TTC549 (cell line): ENCODE measurements at regions not wholly inside any gene's neighbourhood (a gene's known extent, or its start where the extent isn't known, plus 50 kb on each side); places are given as distances from the start of the nearest gene placed in this dataset.

Source experiments
- FAIRE-seq: peaks from 2 replicates; lab custom pipeline; 2012; peaks lifted over from hg19 to GRCh38; lab: Jason Lieb, UNC

DNA sequence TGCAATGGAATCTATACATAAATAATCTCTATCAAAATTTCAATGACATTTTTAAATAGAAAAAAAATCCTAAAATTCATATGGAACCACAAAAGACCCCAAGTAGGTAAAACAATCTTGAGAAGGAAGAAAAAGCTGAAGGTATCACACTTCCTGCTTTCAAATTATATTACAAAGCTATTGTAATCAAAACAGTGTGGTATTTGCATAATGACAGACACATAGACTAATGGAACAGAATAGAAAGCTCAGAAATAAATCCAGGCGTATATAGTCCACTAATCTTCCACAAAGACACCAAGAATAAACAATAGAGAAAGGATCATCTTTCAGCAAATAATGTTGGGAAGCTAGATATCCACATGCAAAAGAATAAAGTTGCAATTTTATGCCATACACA lies 699.8 kb upstream of the ID2 start:
- FAIRE-seq = no peak

DNA sequence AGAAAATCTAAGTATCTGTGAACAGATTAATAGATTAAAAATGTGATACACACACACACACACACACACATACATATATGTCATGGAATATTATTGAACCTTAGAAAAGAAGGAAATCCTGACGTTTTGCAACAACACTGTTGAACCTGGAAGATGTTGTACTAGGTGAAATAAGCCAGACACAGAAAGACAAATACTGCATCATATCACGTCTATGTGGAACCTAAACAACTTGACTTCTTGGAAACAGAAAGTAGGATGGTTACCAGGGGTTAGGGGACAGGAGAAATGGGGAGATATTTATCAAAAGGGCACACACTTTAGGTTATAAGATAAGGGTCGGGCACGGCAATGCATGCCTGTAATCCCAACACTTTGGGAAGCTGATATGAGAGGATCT lies 698.4 kb upstream of the ID2 start:
- no peak for FAIRE-seq

GRCh38 chr2:7983912-7984311 lies 697.9 kb upstream of the ID2 start:
- FAIRE-seq = no peak

- FAIRE-seq = no peak
These were observed 697.0 kb upstream of the ID2 start for GRCh38 chr2:7984693-7985353.

DNA sequence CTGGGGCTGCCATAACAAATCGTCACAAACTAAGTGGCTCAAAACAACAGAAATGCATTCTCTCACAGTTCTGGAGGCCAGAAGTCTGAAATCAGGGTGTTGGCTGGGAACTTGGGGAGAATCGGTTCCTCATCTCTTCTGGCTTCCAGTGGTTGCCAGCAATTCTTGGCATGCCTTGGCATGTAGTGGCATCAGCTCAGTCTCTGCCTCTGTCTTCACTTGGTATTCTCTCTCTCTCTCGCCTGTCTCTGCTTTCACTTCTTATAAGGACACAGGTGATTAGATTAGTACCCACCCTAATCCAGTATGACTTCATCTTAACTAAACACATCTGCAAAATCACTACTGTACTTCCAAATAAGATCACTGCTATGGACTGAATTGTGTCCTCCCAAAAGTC lies 695.4 kb upstream of the ID2 start:
- no peak for FAIRE-seq

DNA sequence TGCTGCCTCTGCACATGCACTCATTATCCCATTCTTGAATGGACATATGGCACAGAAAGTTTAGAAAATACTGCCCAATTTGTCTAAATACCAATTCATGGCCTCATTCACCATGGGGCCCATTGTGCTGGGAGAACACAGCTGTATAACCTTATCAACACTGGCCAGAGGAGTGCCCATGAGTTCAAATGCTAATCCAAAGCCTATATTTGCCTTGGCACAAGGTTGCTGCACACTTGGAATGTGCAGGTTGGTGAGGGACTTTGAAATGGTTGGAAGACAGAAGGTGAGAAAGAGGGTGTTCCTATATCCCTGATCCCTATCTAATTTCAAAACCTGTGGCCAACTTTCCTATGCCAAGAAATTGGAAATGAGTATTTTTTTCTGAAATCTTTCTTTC lies 693.9 kb upstream of the ID2 start:
- FAIRE-seq = no peak

- FAIRE-seq = no peak
These were observed 693.4 kb upstream of the ID2 start for GRCh38 chr2:7988440-7988839.

DNA sequence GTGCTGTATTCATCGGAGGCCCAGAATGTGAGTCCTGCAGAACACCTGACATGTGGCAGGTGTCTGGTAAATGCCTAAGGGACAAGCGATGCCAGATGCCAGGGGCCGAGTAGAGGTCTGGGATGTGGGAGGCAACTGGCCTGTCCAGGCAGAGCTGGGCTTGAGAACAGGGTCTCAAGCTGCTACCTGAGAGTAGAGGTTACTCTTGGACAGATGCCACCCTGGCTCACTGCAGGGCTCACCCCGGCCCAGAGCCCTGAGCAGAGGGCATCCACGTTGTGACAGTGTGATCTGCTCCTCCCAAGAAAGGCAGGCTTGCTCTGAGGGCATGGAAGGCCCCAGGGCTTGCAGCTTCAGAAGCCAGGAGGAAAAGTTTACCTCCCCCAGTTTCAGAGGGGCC lies 692.0 kb upstream of the ID2 start:
- no peak for FAIRE-seq

GRCh38 chr2:7992612-7993602 lies 688.9 kb upstream of the ID2 start:
- FAIRE-seq = no peak

DNA sequence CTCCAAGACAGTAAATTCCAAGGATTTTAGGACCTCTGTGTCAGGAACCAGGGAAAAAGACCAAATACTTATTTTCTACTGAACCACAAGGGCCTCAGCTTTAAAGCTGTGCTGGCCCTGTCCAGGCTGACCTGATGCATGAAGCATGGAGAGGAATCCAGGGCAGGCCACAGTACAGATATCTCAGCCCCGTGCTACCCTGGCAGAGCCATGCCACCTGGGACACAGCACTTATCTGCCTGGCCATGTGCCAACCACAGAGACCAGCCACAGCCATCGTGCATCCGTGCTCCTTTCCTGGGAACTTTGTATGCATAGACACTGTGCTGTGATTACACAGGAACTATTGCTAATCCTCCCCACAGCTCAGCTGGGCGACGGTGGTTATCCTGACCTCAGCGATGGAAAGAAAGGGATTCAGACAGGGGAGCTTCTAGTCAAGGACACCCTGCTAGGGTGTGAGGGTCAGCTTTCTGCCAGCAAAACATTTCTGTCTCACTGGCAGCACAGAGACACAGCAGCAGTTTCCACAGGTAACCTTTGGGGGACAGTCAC lies 687.4 kb upstream of the ID2 start:
- no peak for FAIRE-seq

GRCh38 chr2:7997279-7997678 lies 684.6 kb upstream of the ID2 start:
- no peak for FAIRE-seq

- FAIRE-seq = no peak
These were observed 682.0 kb upstream of the ID2 start for GRCh38 chr2:7999683-8000476.

DNA sequence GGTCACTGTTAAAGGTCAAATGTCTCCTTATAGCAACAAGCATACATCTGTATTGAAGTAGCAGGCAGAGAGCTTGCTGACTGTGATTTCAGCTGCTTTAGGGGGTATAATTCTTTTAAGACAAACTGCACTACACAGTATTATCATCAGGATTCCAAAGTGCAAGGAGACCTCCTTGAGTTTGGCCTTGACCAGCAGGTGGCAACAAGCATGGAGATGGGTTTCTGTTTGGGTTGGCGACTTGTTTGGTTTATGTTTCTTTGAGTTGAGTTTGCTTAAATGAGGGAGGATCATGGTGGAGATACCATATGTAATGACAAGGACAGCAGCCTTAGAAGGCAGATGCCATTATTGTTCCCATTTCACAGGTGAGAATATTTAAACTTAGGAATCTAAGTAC lies 681.0 kb upstream of the ID2 start:
- FAIRE-seq = no peak

DNA sequence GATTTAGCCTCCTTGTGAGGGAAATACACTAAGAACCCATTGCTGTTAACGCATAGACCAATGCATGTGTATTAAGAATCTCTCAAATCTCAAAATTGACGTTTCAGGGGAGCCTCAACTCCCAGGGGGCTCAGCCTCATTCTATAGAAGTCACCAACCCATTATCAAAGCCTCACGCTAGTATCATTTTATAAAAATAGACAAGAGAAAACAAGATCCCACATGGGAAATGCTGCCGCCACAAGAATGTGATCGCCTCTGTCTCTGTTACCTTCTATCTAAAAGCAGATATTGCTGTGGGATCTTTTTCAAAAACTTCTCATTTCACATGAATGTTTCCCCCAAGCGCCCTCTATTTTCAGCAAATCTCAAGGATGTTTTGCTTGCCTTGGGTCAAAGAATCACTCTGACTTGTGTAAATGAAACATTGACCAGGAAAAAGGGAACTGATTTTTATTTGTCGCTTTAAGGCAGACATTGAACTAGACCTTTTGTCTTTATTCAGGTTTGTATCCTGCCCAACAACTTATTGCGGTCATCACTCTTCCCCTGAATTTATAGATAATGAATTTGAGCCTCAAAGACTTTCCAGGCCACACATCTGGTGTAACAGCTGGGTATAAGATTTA lies 679.0 kb upstream of the ID2 start:
- FAIRE-seq = no peak

DNA sequence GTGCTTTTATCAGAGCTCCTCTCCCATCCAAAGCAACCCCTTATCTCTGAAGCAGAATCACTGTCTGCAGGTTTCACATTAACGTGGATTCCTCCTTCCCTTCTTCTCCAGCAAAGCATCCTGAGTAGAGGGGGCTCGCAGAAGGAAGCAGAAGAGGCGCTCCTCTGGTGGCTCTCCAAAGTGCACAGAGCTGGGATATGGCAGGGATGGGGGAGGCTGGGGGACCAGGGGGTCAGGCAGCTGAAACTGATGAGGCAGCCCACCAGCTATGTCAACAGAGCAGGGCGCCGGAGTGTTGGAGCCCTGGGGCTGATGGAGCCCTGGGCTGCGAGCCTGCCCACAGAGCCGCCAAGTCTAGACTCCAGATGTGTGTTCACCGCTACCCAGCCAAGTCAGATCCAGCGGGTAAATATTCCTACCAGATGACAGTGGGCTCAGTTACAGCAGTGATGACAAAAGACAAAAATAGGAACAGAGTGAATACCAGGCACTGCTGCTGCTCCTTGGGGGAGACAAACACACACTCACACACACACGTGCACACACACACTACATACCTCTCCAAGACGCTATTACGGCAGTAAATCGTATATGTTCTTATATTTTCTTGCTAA lies 678.3 kb upstream of the ID2 start:
- no peak for FAIRE-seq

DNA sequence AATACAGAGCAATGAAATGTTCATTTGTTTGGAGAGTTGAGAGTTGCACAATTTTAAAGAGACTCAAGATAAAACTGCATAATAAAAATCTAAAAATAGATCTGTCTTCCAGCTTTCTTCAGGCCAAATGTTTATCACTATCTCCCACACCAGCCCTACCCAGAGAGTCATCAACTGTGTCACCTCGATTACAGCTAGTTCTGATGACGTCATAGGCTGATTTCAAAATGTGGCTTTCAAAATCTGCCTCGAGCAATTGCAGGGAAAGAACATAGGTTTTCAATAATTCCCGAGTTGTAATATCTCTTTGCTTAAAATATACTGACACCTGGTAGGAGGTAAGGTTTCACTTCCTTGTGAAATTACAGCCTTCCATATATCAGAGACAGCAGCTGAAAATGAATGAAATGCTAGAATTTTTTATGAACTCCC lies 677.6 kb upstream of the ID2 start:
- FAIRE-seq = no peak

DNA sequence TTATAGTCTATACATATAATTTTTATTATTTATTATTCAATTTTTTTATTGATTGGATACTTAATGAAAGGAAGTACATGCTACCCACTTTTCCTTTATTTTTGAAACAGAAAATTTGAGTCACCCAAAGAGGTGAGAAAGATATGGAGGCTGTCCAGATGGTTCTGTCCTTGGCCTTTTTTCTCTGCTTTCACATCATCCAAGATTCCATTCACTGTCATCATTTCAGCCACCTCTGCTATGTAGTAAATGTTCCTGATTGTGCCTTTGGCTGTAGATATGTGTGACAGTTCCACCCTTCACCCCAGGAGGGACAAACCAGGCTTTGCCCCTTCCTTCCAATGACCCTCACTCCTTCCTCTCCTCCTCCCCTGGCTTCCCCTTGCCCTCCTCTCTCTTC lies 675.7 kb upstream of the ID2 start:
- FAIRE-seq = no peak

GRCh38 chr2:8006626-8007025 lies 675.2 kb upstream of the ID2 start:
- FAIRE-seq = no peak

- FAIRE-seq = no peak
These were observed 672.8 kb upstream of the ID2 start for GRCh38 chr2:8009010-8009597.

DNA sequence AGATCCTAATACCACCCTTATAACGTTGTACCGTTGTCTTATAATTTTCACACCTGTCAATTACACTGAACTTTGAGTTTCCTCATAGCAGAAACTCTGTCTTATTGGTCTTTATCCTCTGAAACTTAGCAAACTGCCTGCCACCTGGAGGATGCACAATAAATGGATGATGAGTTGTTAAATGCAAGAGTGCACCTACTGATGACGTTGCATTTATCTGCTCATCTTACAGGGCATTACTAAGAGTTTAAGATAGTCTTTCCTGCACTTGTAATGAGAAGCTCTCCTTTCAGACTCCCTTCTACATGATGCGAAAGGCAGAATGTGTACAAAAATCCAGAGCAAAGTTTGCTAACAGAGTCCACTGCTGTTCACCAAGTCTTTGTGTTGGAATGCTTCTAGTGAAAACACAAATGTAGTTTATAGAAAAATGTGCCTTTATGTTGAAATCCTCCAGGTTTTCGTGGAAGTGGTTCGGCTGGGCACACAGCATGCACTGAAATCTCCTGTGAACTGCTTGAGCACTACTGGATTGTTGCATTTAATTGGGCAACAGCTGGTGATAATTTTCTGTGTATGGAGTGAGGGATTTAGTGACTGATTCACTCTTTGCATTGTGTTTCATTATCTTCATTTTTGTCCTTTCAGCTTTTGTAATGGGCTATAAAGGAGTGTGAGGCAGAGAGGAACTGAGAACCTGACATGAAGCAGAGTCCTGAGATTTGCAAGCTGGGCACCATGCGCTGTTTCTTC lies 665.8 kb upstream of the ID2 start:
- no peak for FAIRE-seq
